Tibial nerve (tissue), 3 donors: ENCODE measurements at regions not wholly inside any gene's neighbourhood (a gene's known extent, or its start where the extent isn't known, plus 50 kb on each side); places are given as distances from the start of the nearest gene placed in this dataset.

Source experiments
- POLR2A ChIP-seq, 2 donors: fragments of 450-650 bp; IDR thresholded peaks; one replicate each; pipeline ENCODE4 v1.6.1; 2017; ENCODE audit warnings: antibody characterized with exemption in 2 of 2, mild to moderate bottlenecking in 2 of 2, moderate library complexity in 2 of 2
- TF ChIP-seq, protein P1 (sequence below), 5 experiments: fragments of 200-600 bp in 3 of 5; fragments of 450-650 bp in 2 of 5; sonication (generic) in 3 of 5; IDR thresholded peaks; one replicate each; pipeline ENCODE4 v1.5.1; 2016 to 2019; ENCODE audit warnings: antibody characterized with exemption in 5 of 5, mild to moderate bottlenecking in 3 of 5, moderate library complexity in 2 of 5

DNA sequence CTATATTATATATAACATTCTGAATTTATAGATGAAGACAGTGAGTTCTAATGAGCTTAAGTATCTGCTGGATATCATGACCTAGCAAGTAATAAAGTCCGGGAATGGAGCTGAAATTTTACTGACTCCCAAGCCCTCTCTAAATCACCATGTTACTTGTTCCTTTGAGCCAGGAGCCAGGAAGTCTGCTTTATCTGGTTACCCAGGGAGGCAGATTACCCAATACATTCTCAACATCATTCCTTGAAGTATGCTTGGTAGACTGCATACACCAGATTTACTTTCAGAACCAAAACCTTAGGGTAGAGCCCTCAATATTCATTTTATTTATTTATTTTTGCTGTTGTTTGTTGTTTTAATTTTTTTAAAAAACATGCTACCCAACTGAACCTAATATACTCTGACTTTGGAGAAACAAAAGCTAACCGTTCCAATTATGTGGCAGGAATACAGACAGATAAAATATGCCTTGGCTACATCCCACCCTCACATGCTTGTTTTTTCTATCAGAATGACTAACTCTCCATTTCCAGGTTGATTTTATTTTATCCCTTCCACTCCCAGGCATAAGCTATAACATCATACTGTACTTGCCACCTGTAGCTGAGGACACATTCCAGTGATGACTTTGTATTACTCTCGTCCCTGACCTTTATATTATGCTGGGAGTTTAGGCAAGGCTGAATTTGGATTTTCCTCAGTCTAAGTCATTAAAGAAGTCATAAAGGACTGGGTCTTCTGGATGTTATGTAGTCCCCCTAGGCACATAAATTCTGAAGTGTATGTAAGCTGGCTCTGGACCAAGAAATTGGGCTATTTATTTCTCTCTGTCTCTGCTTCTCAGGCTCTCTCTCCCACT, 82.0 kb downstream of the YIPF5 start:
- TF ChIP-seq, protein P1, sequence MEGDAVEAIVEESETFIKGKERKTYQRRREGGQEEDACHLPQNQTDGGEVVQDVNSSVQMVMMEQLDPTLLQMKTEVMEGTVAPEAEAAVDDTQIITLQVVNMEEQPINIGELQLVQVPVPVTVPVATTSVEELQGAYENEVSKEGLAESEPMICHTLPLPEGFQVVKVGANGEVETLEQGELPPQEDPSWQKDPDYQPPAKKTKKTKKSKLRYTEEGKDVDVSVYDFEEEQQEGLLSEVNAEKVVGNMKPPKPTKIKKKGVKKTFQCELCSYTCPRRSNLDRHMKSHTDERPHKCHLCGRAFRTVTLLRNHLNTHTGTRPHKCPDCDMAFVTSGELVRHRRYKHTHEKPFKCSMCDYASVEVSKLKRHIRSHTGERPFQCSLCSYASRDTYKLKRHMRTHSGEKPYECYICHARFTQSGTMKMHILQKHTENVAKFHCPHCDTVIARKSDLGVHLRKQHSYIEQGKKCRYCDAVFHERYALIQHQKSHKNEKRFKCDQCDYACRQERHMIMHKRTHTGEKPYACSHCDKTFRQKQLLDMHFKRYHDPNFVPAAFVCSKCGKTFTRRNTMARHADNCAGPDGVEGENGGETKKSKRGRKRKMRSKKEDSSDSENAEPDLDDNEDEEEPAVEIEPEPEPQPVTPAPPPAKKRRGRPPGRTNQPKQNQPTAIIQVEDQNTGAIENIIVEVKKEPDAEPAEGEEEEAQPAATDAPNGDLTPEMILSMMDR (IDR thresholded peaks at IDR 0.05): no peak
- no peak for TF ChIP-seq POLR2A (IDR thresholded peaks at IDR 0.05)
